ENCODE measurements at regions not wholly inside any gene's neighbourhood (a gene's known extent, or its start where the extent isn't known, plus 50 kb on each side); places are given as distances from the start of the nearest gene placed in this dataset.

- peaks cover 8% of the 10 kb centered on the region for H3K36me3 ChIP-seq (replicated peaks; ENCODE audit: low read depth, low read length)
- no peaks in the 10 kb centered on the region for H3K79me2 ChIP-seq (ENCODE audit: low read length)
- H3K27me3 ChIP-seq (ENCODE audit: low read depth, low read length), result no peaks in the 10 kb centered on the region; the same call in 1 of the 2 replicates
- no peak overlapping the region for H3K9ac ChIP-seq (ENCODE audit: low read length)
- H3K4me3 ChIP-seq (ENCODE audit: low read length), result no peak overlapping the region
- no peaks in the 10 kb centered on the region for H4K20me1 ChIP-seq (ENCODE audit: insufficient read depth, low read length)
- H3K4me2 ChIP-seq (ENCODE audit: low read length), result no peak overlapping the region
- peaks cover 52% of the 10 kb centered on the region for H3K4me1 ChIP-seq (ENCODE audit: low read length)
- 0 out of 2 replicates have a peak, but pooled peaks cover 5% of the 10 kb centered on the region for H3K9me3 ChIP-seq (ENCODE audit: insufficient read depth, low read length)
- H2AFZ ChIP-seq (ENCODE audit: low read depth, low read length), result no peak overlapping the region
- TF ChIP-seq EZH2phosphoT487 (IDR thresholded peaks at IDR 0.05; ENCODE audit: low read depth), result no peak
- no peak for TF ChIP-seq CTCF (IDR thresholded peaks at IDR 0.05; ENCODE audit: low read depth, low read length)
- no peak overlapping the region for H3K27ac ChIP-seq (ENCODE audit: low read length)
These were observed 131.4 kb upstream of the SLC1A4 start for GRCh38 chr2:64857581-64858471.

- peaks cover 56% of the 10 kb centered on the region for H3K4me1 ChIP-seq (ENCODE audit: low read length)
- H2AFZ ChIP-seq (ENCODE audit: low read depth, low read length), result no peak overlapping the region; the same call in 1 of the 2 replicates
- H4K20me1 ChIP-seq (ENCODE audit: insufficient read depth, low read length), result no peaks in the 10 kb centered on the region
- 0 out of 2 replicates have a peak, but pooled peaks cover 5% of the 10 kb centered on the region for H3K9me3 ChIP-seq (ENCODE audit: insufficient read depth, low read length)
- H3K27ac ChIP-seq (ENCODE audit: low read length), result no peak overlapping the region
- peaks cover 8% of the 10 kb centered on the region for H3K36me3 ChIP-seq (replicated peaks; ENCODE audit: low read depth, low read length)
- peak overlapping the region; percentile 58 for H3K9ac ChIP-seq (ENCODE audit: low read length)
- peak overlapping the region; percentile 74 for H3K4me3 ChIP-seq (ENCODE audit: low read length)
- H3K79me2 ChIP-seq (ENCODE audit: low read length), result no peaks in the 10 kb centered on the region
- peak overlapping the region; percentile 94 for H3K4me2 ChIP-seq (ENCODE audit: low read length)
- TF ChIP-seq CTCF (IDR thresholded peaks at IDR 0.05; ENCODE audit: low read depth, low read length), result no peak
- no peak for TF ChIP-seq EZH2phosphoT487 (IDR thresholded peaks at IDR 0.05; ENCODE audit: low read depth)
- no peaks in the 10 kb centered on the region; the same call in 1 of the 2 replicates for H3K27me3 ChIP-seq (ENCODE audit: low read depth, low read length)
These were observed 130.5 kb upstream of the SLC1A4 start for GRCh38 chr2:64858541-64859311.

- Histone ChIP-seq H3K27ac (ENCODE audit: low read length) (peak overlapping the region; percentile 44; the same call in 1 of the 2 replicates), H3K4me2 (ENCODE audit: low read length) (peak overlapping the region; percentile 94), H3K4me1 (ENCODE audit: low read length) (peaks cover 63% of the 10 kb centered on the region), H3K9ac (ENCODE audit: low read length) (peak overlapping the region; percentile 58), H2AFZ (ENCODE audit: low read depth, low read length) (peak overlapping the region; percentile 51; the same call in 1 of the 2 replicates), H3K79me2 (ENCODE audit: low read length) (no peaks in the 10 kb centered on the region), H3K36me3 (replicated peaks; ENCODE audit: low read depth, low read length) (peaks cover 8% of the 10 kb centered on the region), H3K4me3 (ENCODE audit: low read length) (peak overlapping the region; percentile 74), H3K9me3 (ENCODE audit: insufficient read depth, low read length) (0 out of 2 replicates have a peak, but pooled peaks cover 5% of the 10 kb centered on the region), H3K27me3 (ENCODE audit: low read depth, low read length) (no peaks in the 10 kb centered on the region; the same call in 1 of the 2 replicates), H4K20me1 (ENCODE audit: insufficient read depth, low read length) (no peaks in the 10 kb centered on the region)
- TF ChIP-seq CTCF (IDR thresholded peaks at IDR 0.05; ENCODE audit: low read depth, low read length) (no peak), EZH2phosphoT487 (IDR thresholded peaks at IDR 0.05; ENCODE audit: low read depth) (no peak)
These were observed 129.6 kb upstream of the SLC1A4 start for GRCh38 chr2:64859312-64860212.
